Thoracic aorta (tissue), 2 donors: ENCODE measurements at regions not wholly inside any gene's neighbourhood (a gene's known extent, or its start where the extent isn't known, plus 50 kb on each side); places are given as distances from the start of the nearest gene placed in this dataset.

Source experiments
- ATAC-seq: fragments of 150-250 bp; one replicate; pipeline ENCODE4 v1.8.0; 2017; ENCODE audit warnings: low read depth; ENCODE audit not compliant: insufficient number of reproducible peaks, low FRiP score
- DNase-seq: peaks from one replicate; pipeline ENCODE4 v3.0.0-alpha.2; 2020; ENCODE audit warnings: low spot score
- H3K27ac ChIP-seq, 2 donors: fragments of 200-600 bp; sonication (generic); 1 replicate in 1 of 2; 2 replicates in 1 of 2; pipeline ENCODE4 v1.5.1; 2016; ENCODE audit warnings: mild to moderate bottlenecking in 2 of 2, moderate library complexity in 2 of 2
- H3K27me3 ChIP-seq: fragments of 200-600 bp; sonication (generic); replicated peaks from 2 replicates; pipeline ENCODE4 v1.6.0; 2016; ENCODE audit warnings: mild to moderate bottlenecking; ENCODE audit not compliant: insufficient read depth
- H3K36me3 ChIP-seq: fragments of 200-600 bp; sonication (generic); one replicate; pipeline ENCODE4 v1.5.1; 2016
- H3K4me1 ChIP-seq, 2 donors: fragments of 200-600 bp; sonication (generic); 1 replicate in 1 of 2; 2 replicates in 1 of 2; pipeline versions ENCODE4 v1.5.1 to v1.6.0; 2016; ENCODE audit warnings: low read depth in 2 of 2, mild to moderate bottlenecking in 1 of 2; ENCODE audit not compliant: control insufficient read depth in 1 of 2
- H3K4me3 ChIP-seq: fragments of 200-600 bp; sonication (generic); 2 replicates; pipeline ENCODE4 v1.5.1; 2016; ENCODE audit warnings: mild to moderate bottlenecking
- H3K9me3 ChIP-seq: fragments of 200-600 bp; sonication (generic); 2 replicates; pipeline ENCODE4 v1.5.1; 2016
- CTCF ChIP-seq: fragments of 200-600 bp; sonication (generic); IDR thresholded peaks from one replicate; pipeline ENCODE4 v1.5.1; 2019; ENCODE audit warnings: antibody characterized with exemption

GRCh38 chr1:66439031-66439740 lies 94.8 kb upstream of the SGIP1 start:
- no peak for ATAC-seq

GRCh38 chr1:66443793-66444192 lies 90.2 kb upstream of the SGIP1 start:
- no peak overlapping the region for H3K4me3 ChIP-seq
- H3K9me3 ChIP-seq = no peaks in the 10 kb centered on the region
- no peaks in the 10 kb centered on the region for H3K27me3 ChIP-seq
- no peak overlapping the region for H3K27ac ChIP-seq
- no peaks in the 10 kb centered on the region for H3K4me1 ChIP-seq
- no peak for DNase-seq
- H3K36me3 ChIP-seq = no peaks in the 10 kb centered on the region
- no peak for ATAC-seq
- no peak for TF ChIP-seq CTCF

More at GRCh38 chr1:66439031-66439740, 94.8 kb upstream of the SGIP1 start:
- DNase-seq = no peak
- no peaks in the 10 kb centered on the region for H3K4me1 ChIP-seq
- no peak overlapping the region for H3K4me3 ChIP-seq
- no peaks in the 10 kb centered on the region for H3K27me3 ChIP-seq
- H3K27ac ChIP-seq = no peak overlapping the region
- no peak for TF ChIP-seq CTCF
- no peaks in the 10 kb centered on the region for H3K36me3 ChIP-seq
- no peaks in the 10 kb centered on the region for H3K9me3 ChIP-seq

- no peak for DNase-seq
- no peaks in the 10 kb centered on the region for H3K9me3 ChIP-seq
- H3K4me1 ChIP-seq = peaks cover 0 to 6% of the 10 kb centered on the region in 2 donors
- no peaks in the 10 kb centered on the region for H3K27me3 ChIP-seq
- H3K4me3 ChIP-seq = no peak overlapping the region
- H3K36me3 ChIP-seq = no peaks in the 10 kb centered on the region
- no peak overlapping the region for H3K27ac ChIP-seq
- no peak for TF ChIP-seq CTCF
- no peak for ATAC-seq
Observed at GRCh38 chr1:66444438-66445265, 89.3 kb upstream of the SGIP1 start.

GRCh38 chr1:66445492-66446181 lies 88.3 kb upstream of the SGIP1 start:
- no peak for TF ChIP-seq CTCF
- ATAC-seq (no peak), DNase-seq (no peak)
- Histone ChIP-seq H3K9me3 (no peaks in the 10 kb centered on the region), H3K4me3 (no peak overlapping the region), H3K27me3 (no peaks in the 10 kb centered on the region), H3K4me1 (peaks cover 6 to 16% of the 10 kb centered on the region in 2 donors), H3K27ac (no peak overlapping the region), H3K36me3 (no peaks in the 10 kb centered on the region)
